Urothelium cell line (cell line): ENCODE measurements at regions not wholly inside any gene's neighbourhood (a gene's known extent, or its start where the extent isn't known, plus 50 kb on each side); places are given as distances from the start of the nearest gene placed in this dataset.

Source experiments
- DNase-seq: peaks from one replicate; pipeline ENCODE4 v3.0.0; 2011; ENCODE audit warnings: low spot score, mixed read lengths
- FAIRE-seq: peaks from 2 replicates; lab custom pipeline; 2011; peaks lifted over from hg19 to GRCh38; lab: Jason Lieb, UNC

DNA sequence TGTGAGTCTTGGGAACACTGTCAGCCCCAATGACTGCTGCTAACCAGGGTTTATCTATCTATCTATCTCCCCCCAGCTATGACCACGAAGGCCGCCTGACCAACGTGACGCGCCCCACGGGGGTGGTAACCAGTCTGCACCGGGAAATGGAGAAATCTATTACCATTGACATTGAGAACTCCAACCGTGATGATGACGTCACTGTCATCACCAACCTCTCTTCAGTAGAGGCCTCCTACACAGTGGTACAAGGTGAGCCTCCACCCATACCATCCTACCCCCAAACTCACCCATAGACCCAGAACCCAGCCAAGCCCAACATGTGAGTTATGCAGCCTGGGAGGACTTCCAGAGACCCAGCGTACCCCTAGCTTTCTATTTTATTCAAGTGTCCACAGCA is 65.4 kb upstream of the WWC1 start:
- no peak for FAIRE-seq

DNA sequence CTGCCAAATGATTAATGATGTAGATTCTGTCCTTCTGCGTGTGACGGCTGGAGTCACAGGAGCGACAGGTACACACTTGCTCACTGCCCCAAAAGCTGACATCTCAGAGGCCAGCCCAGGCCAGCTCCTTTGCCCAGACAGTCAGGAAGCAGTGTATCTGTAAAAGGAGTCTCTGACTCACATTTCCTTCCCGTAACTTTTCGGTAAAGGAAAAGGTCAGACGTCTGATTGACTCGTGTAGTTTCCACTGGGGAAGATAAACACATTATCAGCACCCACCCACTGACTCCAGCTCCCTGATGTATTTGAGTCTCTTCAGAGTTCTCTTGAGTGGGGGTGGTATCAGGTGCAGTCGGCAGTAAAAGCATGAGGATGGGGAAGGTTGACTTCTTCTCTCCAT is 64.4 kb upstream of the WWC1 start:
- FAIRE-seq (no peak), DNase-seq (no peak)

More for the DNA sequence above, 65.4 kb upstream of the WWC1 start:
- no peak for DNase-seq

DNA sequence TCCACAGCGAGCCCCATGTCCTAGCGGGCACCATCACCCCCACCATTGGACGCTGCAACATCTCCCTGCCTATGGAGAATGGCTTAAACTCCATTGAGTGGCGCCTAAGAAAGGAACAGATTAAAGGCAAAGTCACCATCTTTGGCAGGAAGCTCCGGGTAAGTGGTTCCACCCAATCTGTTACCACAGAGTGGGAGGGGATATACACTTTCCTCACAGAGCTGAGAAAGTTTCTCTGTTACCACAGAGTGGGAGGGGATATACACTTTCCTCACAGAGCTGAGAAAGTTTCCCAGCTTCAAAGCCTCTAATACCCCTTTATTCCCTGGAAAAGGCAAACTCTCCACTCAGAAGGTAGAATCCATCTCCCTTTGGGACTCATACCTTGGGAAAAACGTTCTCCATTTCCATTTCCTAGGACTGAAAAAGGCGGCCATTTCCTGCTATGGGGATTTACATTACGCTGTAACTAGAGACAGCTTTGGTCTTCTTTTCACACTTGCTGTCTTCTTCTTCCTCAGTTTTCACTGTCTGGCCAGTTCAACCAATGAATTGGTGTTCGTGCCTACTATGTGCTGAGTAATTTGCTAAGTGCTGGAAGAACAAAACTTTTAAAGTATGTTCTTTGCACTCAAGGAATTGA is 63.4 kb upstream of the WWC1 start:
- no peak for DNase-seq
- FAIRE-seq: no peak

DNA sequence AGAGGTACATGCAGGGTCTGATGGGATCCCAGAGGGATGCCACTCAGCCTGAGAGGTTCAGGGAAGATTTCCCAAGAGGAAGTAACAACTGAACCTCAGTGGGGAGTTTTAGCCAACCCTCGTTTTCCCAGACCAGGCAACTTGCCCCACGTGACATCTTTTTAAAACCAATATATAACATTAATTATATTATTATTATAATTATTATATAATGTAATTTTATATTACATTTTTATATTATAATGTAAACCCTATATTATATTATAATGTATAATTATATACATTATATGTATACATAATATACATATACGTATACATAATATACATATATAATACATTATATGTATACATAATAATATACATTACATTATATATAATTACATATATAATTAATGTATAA is 62.8 kb upstream of the WWC1 start:
- no peak for DNase-seq
- no peak for FAIRE-seq

DNA sequence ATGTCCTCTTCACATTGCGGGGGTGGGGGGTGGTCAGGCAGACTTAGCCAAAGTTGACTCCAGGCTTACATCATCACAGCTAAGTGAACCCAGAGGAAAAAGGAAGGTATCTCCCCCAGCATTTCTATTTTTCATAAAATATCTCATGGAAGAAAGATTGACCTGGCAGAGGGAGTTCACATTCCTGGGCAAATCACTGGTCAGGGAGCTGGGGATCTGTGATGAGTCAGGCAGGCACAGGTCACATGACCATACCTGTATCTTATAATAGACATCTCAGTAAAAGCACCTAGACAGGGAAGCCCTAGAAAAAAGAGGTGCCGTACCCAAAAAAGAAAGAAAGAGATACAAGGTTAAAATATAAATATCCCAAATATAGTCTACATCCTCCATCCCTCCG is 57.3 kb upstream of the WWC1 start:
- FAIRE-seq (no peak), DNase-seq (peak; percentile 35)

DNA sequence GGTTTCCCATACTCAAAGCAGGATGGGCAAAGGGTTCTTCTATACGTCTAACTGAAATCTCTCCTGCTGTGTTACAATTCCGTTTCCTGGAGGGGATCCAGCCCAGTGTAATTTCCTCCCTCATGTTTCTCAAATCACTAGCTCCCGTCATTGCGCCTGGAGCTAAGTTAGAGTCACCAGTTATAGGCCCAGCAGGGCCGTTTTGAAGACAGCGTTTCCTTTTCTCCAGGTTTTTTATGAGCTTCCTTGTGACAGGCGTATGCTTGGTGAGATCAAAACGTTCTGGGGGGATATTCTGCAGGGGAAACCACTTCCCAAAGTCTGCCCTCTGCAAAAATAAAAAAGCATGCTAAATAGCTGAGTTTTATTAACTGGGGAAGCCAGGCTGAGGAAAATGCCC is 53.0 kb upstream of the WWC1 start:
- FAIRE-seq (no peak), DNase-seq (no peak)

DNA sequence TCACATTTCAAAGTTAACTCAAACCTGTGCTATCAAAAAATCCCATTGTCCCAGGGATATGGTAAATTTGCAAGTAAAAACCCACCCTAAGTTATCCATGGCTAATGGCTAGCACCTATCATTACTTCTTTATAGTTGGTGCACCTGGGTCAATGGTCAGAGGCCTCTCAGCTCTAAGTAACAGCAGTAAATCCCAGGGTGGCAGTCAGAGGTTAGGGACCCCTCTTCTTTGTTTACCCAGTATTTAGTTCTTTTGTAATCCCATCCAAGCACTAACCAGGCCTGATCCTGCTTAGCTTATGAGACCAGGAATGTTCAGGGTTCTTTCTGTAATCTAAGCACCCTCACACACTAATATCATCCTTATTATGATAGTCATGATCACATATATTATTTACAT is 52.1 kb upstream of the WWC1 start:
- no peak for DNase-seq
- FAIRE-seq: no peak
